GM12878 (cell line): ENCODE measurements at regions not wholly inside any gene's neighbourhood (a gene's known extent, or its start where the extent isn't known, plus 50 kb on each side); places are given as distances from the start of the nearest gene placed in this dataset.

ENCODE experiments used
- ZNF384 ChIP-seq: IDR thresholded peaks from 2 replicates; pipeline ENCODE4 v1.6.1; 2012; ENCODE audit warnings: low read depth, mild to moderate bottlenecking, low read length, improper control_type of control experiment, borderline replicate concordance
- TF ChIP-seq, protein P1 (sequence below), 3 experiments: IDR thresholded peaks in 2 of 3; conservative IDR thresholded peaks in 1 of 3; 2 replicates each; pipeline ENCODE4 v1.5.1; 2011; ENCODE audit warnings: low read depth in 3 of 3, low read length in 3 of 3, mild to moderate bottlenecking in 3 of 3, control low read depth in 2 of 3, moderate library complexity in 2 of 3, inconsistent platforms in 1 of 3, mixed read lengths in 1 of 3; ENCODE audit not compliant: control insufficient read depth in 2 of 3, insufficient read depth in 1 of 3; ENCODE audit errors: extremely low read depth in 1 of 3

DNA sequence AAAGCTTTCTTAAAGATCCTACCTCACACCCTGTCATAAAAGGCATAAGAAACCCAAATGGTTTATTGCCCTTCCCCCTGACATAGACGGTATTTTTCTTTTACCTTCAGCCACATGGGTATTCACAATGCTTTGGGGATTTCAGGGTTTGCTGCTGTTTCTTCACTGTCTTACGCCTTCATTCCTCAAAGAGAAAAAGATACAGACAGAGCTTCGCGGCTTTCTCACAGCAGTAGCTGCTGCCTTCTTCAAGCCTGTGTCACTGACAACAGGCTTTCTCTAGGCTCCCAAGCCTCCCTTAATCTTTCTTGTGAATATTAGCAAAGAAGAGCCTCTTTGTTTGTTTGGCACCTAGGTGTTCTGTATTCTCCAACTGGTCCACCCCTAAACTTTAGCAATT, 197.4 kb upstream of the ARID2 start:
- TF ChIP-seq, protein P1, sequence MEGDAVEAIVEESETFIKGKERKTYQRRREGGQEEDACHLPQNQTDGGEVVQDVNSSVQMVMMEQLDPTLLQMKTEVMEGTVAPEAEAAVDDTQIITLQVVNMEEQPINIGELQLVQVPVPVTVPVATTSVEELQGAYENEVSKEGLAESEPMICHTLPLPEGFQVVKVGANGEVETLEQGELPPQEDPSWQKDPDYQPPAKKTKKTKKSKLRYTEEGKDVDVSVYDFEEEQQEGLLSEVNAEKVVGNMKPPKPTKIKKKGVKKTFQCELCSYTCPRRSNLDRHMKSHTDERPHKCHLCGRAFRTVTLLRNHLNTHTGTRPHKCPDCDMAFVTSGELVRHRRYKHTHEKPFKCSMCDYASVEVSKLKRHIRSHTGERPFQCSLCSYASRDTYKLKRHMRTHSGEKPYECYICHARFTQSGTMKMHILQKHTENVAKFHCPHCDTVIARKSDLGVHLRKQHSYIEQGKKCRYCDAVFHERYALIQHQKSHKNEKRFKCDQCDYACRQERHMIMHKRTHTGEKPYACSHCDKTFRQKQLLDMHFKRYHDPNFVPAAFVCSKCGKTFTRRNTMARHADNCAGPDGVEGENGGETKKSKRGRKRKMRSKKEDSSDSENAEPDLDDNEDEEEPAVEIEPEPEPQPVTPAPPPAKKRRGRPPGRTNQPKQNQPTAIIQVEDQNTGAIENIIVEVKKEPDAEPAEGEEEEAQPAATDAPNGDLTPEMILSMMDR (IDR thresholded peaks at IDR 0.05 in 2 of 3, conservative IDR thresholded peaks at IDR 0.05 in 1 of 3; ENCODE audit: control insufficient read depth in 2 of 3, extremely low read depth in 1 of 3, insufficient read depth in 1 of 3, low read depth in 3 of 3, low read length in 3 of 3): no peak
- no peak for TF ChIP-seq ZNF384
